ENCODE measurements at regions not wholly inside any gene's neighbourhood (a gene's known extent, or its start where the extent isn't known, plus 50 kb on each side); places are given as distances from the start of the nearest gene placed in this dataset.

DNA sequence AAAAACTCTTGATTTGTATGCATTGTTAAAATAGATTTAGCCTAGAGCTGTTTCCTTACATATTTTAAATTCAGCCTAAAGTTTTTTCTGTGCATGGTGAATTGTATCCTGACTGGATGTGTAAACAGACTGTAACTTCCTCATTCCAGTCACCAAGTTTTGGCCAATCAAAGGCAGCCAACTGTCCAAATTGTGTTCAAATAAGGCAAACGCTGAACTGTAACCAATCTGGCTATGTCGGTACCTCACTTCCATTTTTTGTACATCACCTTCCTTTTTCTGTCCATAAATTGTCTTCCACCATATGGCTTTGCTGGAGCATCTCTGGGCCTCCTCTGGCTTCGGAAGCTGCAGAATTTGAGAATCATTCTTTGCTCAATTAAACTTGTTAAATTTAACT lies 1921.9 kb upstream of the SEL1L start:
- ATAC-seq (no peak), DNase-seq (no peak)
- CTCF ChIA-PET = no interaction called here
- peaks cover 29% of the 10 kb centered on the region for H3K9me3 Mint-ChIP-seq (ENCODE audit: low read depth)
- no peaks in the 10 kb centered on the region for H3K4me1 Mint-ChIP-seq
- intact Hi-C loops (cut with DNase I, micrococcal nuclease) = no loop called here
- no peak overlapping the region for H3K4me3 Mint-ChIP-seq
- H3K36me3 Mint-ChIP-seq (ENCODE audit: low read depth) = no peaks in the 10 kb centered on the region
- H3K27ac Mint-ChIP-seq = no peak overlapping the region
- H3K27me3 Mint-ChIP-seq = no peaks in the 10 kb centered on the region
- POLR2A ChIA-PET = no interaction called here

GRCh38 chr14:83461521-83461920 lies 1927.9 kb upstream of the SEL1L start:
- ChIA-PET POLR2A (no interaction called here), CTCF (no interaction called here)
- no peak overlapping the region for H3K4me3 Mint-ChIP-seq
- H3K27ac Mint-ChIP-seq = no peak overlapping the region
- H3K36me3 Mint-ChIP-seq (ENCODE audit: low read depth) = no peaks in the 10 kb centered on the region
- H3K4me1 Mint-ChIP-seq = no peaks in the 10 kb centered on the region
- no peak for DNase-seq
- H3K9me3 Mint-ChIP-seq (ENCODE audit: low read depth) = peaks cover 19% of the 10 kb centered on the region
- intact Hi-C loops (cut with DNase I, micrococcal nuclease) = no loop called here
- H3K27me3 Mint-ChIP-seq = no peaks in the 10 kb centered on the region
- ATAC-seq = no peak

DNA sequence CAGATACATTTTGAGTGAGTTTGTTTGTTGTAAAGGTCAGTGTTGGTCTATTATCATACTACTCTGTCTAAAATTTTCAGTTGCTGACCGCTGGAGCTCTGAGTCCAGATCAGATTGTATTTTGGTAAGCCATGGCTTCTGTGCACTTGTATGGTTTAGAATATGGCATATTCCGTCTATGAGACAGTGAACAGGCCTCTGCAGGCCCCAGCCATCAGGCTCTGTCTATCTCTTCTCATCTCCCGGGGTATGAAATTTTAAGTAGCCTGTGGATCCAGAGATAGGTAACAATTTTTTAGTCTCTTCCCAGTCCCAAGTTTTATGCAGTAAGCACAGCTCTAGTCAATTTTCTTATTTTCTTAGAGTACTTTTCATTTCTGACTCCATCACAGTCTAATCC lies 1929.1 kb upstream of the SEL1L start:
- CTCF ChIA-PET = interaction anchor here (0.7 kb wide), 1 partner anchor 163 kb away, joined by 3 read pairs; no protein-coding TSS in a partner anchor
- no peak for DNase-seq
- intact Hi-C loops (cut with DNase I, micrococcal nuclease) = loop anchor here in 1 of 2 experiments (1.0 to 2.0 kb wide), 2 partner anchors 162 to 752 kb away; no protein-coding TSS in a partner anchor

GRCh38 chr14:83463500-83464098 lies 1929.9 kb upstream of the SEL1L start:
- no peaks in the 10 kb centered on the region for H3K36me3 Mint-ChIP-seq (ENCODE audit: low read depth)
- H3K9me3 Mint-ChIP-seq (ENCODE audit: low read depth) = peaks cover 12% of the 10 kb centered on the region
- ATAC-seq = no peak
- H3K27ac Mint-ChIP-seq = no peak overlapping the region
- no peak overlapping the region for H3K4me3 Mint-ChIP-seq
- H3K4me1 Mint-ChIP-seq = no peaks in the 10 kb centered on the region
- ChIA-PET POLR2A (no interaction called here), CTCF (interaction anchor here (0.7 kb wide), 1 partner anchor 162 kb away, joined by 3 read pairs; no protein-coding TSS in a partner anchor)
- intact Hi-C loops (cut with DNase I, micrococcal nuclease) = loop anchor here in 1 of 2 experiments (1.0 to 2.0 kb wide), 2 partner anchors 163 to 753 kb away; no protein-coding TSS in a partner anchor
- H3K27me3 Mint-ChIP-seq = no peaks in the 10 kb centered on the region
- DNase-seq = peak; percentile 45

More for the DNA sequence above, 1929.1 kb upstream of the SEL1L start:
- ATAC-seq = no peak
- Mint-ChIP-seq H3K9me3 (ENCODE audit: low read depth) (peaks cover 19% of the 10 kb centered on the region), H3K27me3 (no peaks in the 10 kb centered on the region), H3K4me3 (no peak overlapping the region), H3K27ac (no peak overlapping the region), H3K36me3 (ENCODE audit: low read depth) (no peaks in the 10 kb centered on the region), H3K4me1 (no peaks in the 10 kb centered on the region)
- POLR2A ChIA-PET = no interaction called here

DNA sequence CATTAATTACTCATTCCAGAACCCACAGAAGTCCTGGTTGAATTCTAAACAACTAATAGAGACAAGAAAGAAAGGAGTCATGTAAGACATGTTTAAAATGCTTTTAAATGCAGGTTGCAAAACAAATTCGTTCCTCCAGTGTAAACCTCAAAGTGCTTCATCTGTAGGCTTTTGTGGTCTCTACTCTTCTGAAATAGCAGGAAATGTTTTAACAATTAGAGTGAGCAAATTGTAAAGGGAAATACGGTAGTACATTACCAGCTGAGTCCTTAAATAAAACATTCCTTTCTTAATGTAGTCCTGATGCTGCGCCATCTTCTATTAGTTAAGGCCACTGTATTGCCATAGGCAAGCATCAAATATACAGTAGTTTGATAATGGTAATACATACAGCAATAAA lies 1934.2 kb upstream of the SEL1L start:
- H3K9me3 Mint-ChIP-seq (ENCODE audit: low read depth) = peaks cover 5% of the 10 kb centered on the region
- intact Hi-C loops (cut with DNase I, micrococcal nuclease) = no loop called here
- ChIA-PET CTCF (no interaction called here), POLR2A (no interaction called here)
- no peaks in the 10 kb centered on the region for H3K36me3 Mint-ChIP-seq (ENCODE audit: low read depth)
- DNase-seq (no peak), ATAC-seq (no peak)
- no peak overlapping the region for H3K4me3 Mint-ChIP-seq
- H3K27me3 Mint-ChIP-seq = no peaks in the 10 kb centered on the region
- no peaks in the 10 kb centered on the region for H3K4me1 Mint-ChIP-seq
- H3K27ac Mint-ChIP-seq = no peak overlapping the region

DNA sequence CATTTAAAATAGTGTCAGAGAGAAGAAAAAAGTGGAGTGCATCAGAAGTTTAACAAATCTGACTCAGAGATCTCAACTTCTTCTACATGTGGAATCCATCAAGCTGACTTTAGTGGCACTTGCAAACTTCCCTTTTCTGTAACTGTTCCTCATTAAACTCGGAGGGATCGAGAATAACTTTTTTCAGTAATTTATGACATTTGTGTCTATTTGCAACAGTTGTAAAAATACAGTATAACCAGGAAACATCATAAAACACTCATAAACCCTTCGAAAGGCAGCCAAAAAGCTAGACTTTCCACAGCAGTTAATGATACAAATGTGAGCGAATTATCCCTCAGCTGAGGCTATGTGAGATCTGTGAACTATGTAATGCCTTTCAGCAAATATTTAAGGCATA lies 1936.8 kb upstream of the SEL1L start:
- Mint-ChIP-seq H3K4me1 (no peaks in the 10 kb centered on the region), H3K4me3 (no peak overlapping the region), H3K36me3 (ENCODE audit: low read depth) (no peaks in the 10 kb centered on the region), H3K9me3 (ENCODE audit: low read depth) (peaks cover 3% of the 10 kb centered on the region), H3K27me3 (no peaks in the 10 kb centered on the region), H3K27ac (no peak overlapping the region)
- CTCF ChIA-PET = no interaction called here
- POLR2A ChIA-PET = no interaction called here
- DNase-seq (no peak), ATAC-seq (no peak)
- intact Hi-C loops (cut with DNase I, micrococcal nuclease) = no loop called here

DNA sequence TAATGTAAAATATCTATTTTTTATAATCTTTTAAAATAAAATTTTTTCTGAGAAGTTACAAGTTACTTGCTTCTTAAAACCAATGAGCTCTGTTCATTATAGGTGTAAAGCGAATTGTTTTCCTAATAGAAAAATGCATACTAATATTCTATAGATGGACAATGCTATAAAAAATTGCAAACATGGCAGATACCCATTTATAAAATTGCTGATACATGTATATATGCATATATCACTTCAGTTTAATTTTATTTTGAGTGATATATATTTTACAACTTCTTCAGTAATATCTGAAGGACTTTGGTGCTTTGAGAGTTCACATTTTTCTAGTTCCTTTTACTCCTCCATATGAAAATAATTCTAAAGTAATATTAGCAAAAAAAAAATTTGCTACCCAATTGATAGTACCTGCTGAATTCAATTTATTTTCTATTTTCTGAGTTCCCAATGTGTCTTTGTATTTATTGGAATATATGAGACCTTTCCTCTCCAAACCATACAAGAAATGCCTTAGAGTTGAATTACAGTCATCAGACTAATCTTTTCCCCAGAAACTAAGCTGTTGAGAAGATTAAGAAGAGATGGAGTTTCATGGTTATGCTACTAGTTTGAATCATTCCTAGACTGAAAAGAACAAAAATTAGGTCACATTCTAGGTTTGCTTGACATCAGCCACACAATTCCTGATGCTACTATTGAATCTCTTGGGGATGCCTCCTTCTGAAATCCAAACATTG lies 1937.5 kb upstream of the SEL1L start:
- no peaks in the 10 kb centered on the region for H3K27me3 Mint-ChIP-seq
- H3K27ac Mint-ChIP-seq = no peak overlapping the region
- ChIA-PET POLR2A (no interaction called here), CTCF (no interaction called here)
- DNase-seq (no peak), ATAC-seq (no peak)
- peaks cover 5% of the 10 kb centered on the region for H3K9me3 Mint-ChIP-seq (ENCODE audit: low read depth)
- no peaks in the 10 kb centered on the region for H3K4me1 Mint-ChIP-seq
- no peak overlapping the region for H3K4me3 Mint-ChIP-seq
- H3K36me3 Mint-ChIP-seq (ENCODE audit: low read depth) = no peaks in the 10 kb centered on the region
- intact Hi-C loops (cut with DNase I, micrococcal nuclease) = no loop called here

- ATAC-seq (no peak), DNase-seq (no peak)
- Mint-ChIP-seq H3K27me3 (no peaks in the 10 kb centered on the region), H3K27ac (no peak overlapping the region), H3K4me3 (no peak overlapping the region), H3K9me3 (ENCODE audit: low read depth) (peaks cover 5% of the 10 kb centered on the region), H3K4me1 (no peaks in the 10 kb centered on the region), H3K36me3 (ENCODE audit: low read depth) (no peaks in the 10 kb centered on the region)
- intact Hi-C loops (cut with DNase I, micrococcal nuclease) = no loop called here
- ChIA-PET POLR2A (no interaction called here), CTCF (no interaction called here)
Observed at GRCh38 chr14:83473416-83474235, 1940.0 kb upstream of the SEL1L start.

DNA sequence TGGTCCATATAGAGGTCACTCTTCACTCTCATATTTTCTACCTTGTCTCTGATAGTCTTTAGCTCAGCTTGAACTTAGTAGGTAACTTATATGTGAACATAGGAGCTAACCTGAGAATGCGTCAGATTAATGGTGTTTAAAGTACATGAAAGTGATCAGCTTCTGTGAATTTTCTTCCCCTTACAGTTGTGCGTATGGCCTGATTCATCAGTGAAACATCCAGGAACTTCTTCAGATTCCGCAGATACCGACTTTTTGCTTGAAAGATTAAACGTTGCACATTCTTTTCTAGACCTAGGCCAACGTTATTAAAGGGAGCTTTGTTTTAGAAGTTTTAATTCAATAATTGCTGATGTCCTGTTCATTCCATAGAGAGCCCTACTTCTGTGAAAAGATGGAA lies 1945.1 kb upstream of the SEL1L start:
- H3K4me1 Mint-ChIP-seq = no peaks in the 10 kb centered on the region
- no peak for DNase-seq
- H3K4me3 Mint-ChIP-seq = no peak overlapping the region
- H3K9me3 Mint-ChIP-seq (ENCODE audit: low read depth) = peaks cover 6% of the 10 kb centered on the region
- H3K27me3 Mint-ChIP-seq = no peaks in the 10 kb centered on the region
- intact Hi-C loops (cut with DNase I, micrococcal nuclease) = no loop called here
- POLR2A ChIA-PET = no interaction called here
- ATAC-seq = no peak
- no peak overlapping the region for H3K27ac Mint-ChIP-seq
- CTCF ChIA-PET = no interaction called here
- no peaks in the 10 kb centered on the region for H3K36me3 Mint-ChIP-seq (ENCODE audit: low read depth)

DNA sequence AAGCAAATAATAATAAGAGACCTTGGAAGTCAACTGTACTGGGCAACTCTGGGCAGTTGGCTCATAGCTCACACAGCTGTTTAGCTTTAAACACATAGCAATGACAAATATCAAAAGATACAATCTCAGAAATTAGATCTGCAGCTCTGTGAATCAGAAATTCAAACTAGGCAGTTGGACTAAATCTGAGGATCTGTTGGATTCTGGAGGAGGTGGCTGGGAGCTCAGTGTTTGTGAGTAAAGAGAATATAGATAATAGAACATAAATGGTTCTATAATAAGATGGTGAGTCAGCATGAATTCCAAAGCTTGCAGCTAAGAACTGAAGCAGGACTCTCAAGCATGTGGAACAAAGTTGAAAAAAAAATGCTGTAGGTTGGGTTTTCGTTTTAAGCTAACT lies 1949.4 kb upstream of the SEL1L start:
- no peak for ATAC-seq
- Mint-ChIP-seq H3K27me3 (no peaks in the 10 kb centered on the region), H3K36me3 (ENCODE audit: low read depth) (no peaks in the 10 kb centered on the region), H3K27ac (no peak overlapping the region), H3K9me3 (ENCODE audit: low read depth) (peaks cover 3% of the 10 kb centered on the region), H3K4me1 (no peaks in the 10 kb centered on the region), H3K4me3 (no peak overlapping the region)
- ChIA-PET CTCF (no interaction called here), POLR2A (no interaction called here)
- intact Hi-C loops (cut with DNase I, micrococcal nuclease) = no loop called here
- no peak for DNase-seq

- POLR2A ChIA-PET = no interaction called here
- H3K27ac Mint-ChIP-seq = no peak overlapping the region
- DNase-seq (no peak), ATAC-seq (no peak)
- H3K4me3 Mint-ChIP-seq = no peak overlapping the region
- H3K27me3 Mint-ChIP-seq = no peaks in the 10 kb centered on the region
- H3K36me3 Mint-ChIP-seq (ENCODE audit: low read depth) = no peaks in the 10 kb centered on the region
- H3K9me3 Mint-ChIP-seq (ENCODE audit: low read depth) = peaks cover 5% of the 10 kb centered on the region
- CTCF ChIA-PET = no interaction called here
- no peaks in the 10 kb centered on the region for H3K4me1 Mint-ChIP-seq
- intact Hi-C loops (cut with DNase I, micrococcal nuclease) = no loop called here
Observed at GRCh38 chr14:83485591-83485990, 1951.9 kb upstream of the SEL1L start.

GRCh38 chr14:83491091-83491490 lies 1957.4 kb upstream of the SEL1L start:
- H3K27ac Mint-ChIP-seq = no peak overlapping the region
- H3K4me3 Mint-ChIP-seq = no peak overlapping the region
- POLR2A ChIA-PET = no interaction called here
- intact Hi-C loops (cut with DNase I, micrococcal nuclease) = no loop called here
- H3K4me1 Mint-ChIP-seq = no peaks in the 10 kb centered on the region
- H3K9me3 Mint-ChIP-seq (ENCODE audit: low read depth) = peaks cover 9% of the 10 kb centered on the region
- H3K36me3 Mint-ChIP-seq (ENCODE audit: low read depth) = no peaks in the 10 kb centered on the region
- CTCF ChIA-PET = no interaction called here
- no peaks in the 10 kb centered on the region for H3K27me3 Mint-ChIP-seq
- ATAC-seq = no peak
- DNase-seq = no peak
